KMS-11 (cell line): ENCODE measurements at regions not wholly inside any gene's neighbourhood (a gene's known extent, or its start where the extent isn't known, plus 50 kb on each side); places are given as distances from the start of the nearest gene placed in this dataset.
A peak's percentile ranks its signal among the peaks of the same experiment; 100 is the strongest.

ENCODE experiments used
- H2AFZ ChIP-seq: fragments of 200-600 bp; sonication (generic); 2 replicates; pipeline ENCODE4 v1.6.1; 2016; ENCODE audit warnings: antibody characterized with exemption, mixed run types, low read depth
- H3K27ac ChIP-seq: fragments of 200-600 bp; sonication (generic); 2 replicates; pipeline ENCODE4 v1.6.1; 2016; ENCODE audit warnings: mild to moderate bottlenecking, mixed run types
- H3K27me3 ChIP-seq: fragments of 200-600 bp; sonication (generic); 2 replicates; pipeline ENCODE4 v1.6.1; 2017; ENCODE audit warnings: mild to moderate bottlenecking, low read depth, mixed run types, moderate library complexity; ENCODE audit not compliant: insufficient read depth
- H3K36me3 ChIP-seq: fragments of 200-600 bp; sonication (generic); 2 replicates; pipeline ENCODE4 v1.6.1; 2017; ENCODE audit warnings: mild to moderate bottlenecking, mixed run types; ENCODE audit not compliant: insufficient read depth
- H3K4me1 ChIP-seq: fragments of 200-600 bp; sonication (generic); 2 replicates; pipeline ENCODE4 v1.6.1; 2016; ENCODE audit warnings: mild to moderate bottlenecking, low read depth, mixed run types; ENCODE audit not compliant: poor library complexity, severe bottlenecking
- H3K4me2 ChIP-seq: fragments of 200-600 bp; sonication (generic); 2 replicates; pipeline ENCODE4 v1.7.0; 2016; ENCODE audit warnings: mild to moderate bottlenecking, mixed run types
- H3K4me3 ChIP-seq: fragments of 200-600 bp; sonication (generic); IDR thresholded peaks from 2 replicates; pipeline ENCODE4 v1.6.1; 2017; ENCODE audit warnings: low read depth, low read length, mixed read lengths; ENCODE audit not compliant: insufficient read depth
- H3K79me2 ChIP-seq: fragments of 200-600 bp; sonication (generic); 2 replicates; pipeline ENCODE4 v1.6.1; 2016; ENCODE audit warnings: low read depth, mixed run types; ENCODE audit not compliant: insufficient read depth
- H3K9ac ChIP-seq: fragments of 200-600 bp; sonication (generic); 2 replicates; pipeline ENCODE4 v1.6.1; 2016; ENCODE audit warnings: mild to moderate bottlenecking, mixed run types
- H4K20me1 ChIP-seq: fragments of 200-600 bp; sonication (generic); 2 replicates; pipeline ENCODE4 v1.6.1; 2016; ENCODE audit warnings: mild to moderate bottlenecking, mixed run types; ENCODE audit not compliant: insufficient read depth
- CTCF ChIP-seq: fragments of 200-600 bp; sonication (generic); conservative IDR thresholded peaks from 2 replicates; pipeline ENCODE4 v1.6.1; 2017; ENCODE audit warnings: low read depth, mild to moderate bottlenecking, antibody characterized with exemption, low read length, moderate library complexity, mixed read lengths

- H3K4me2 ChIP-seq, result peak overlapping the region; percentile 36; the same call in 1 of the 2 replicates
- peaks cover 22% of the 10 kb centered on the region for H3K4me1 ChIP-seq
- peak overlapping the region; percentile 27; the same call in 1 of the 2 replicates for H3K27ac ChIP-seq
- no peaks in the 10 kb centered on the region for H3K36me3 ChIP-seq
- TF ChIP-seq CTCF, result no peak
- no peaks in the 10 kb centered on the region for H3K27me3 ChIP-seq
- H2AFZ ChIP-seq, result no peak overlapping the region
- no peak overlapping the region for H3K4me3 ChIP-seq
- no peaks in the 10 kb centered on the region for H4K20me1 ChIP-seq
- no peak overlapping the region for H3K9ac ChIP-seq
- no peaks in the 10 kb centered on the region for H3K79me2 ChIP-seq
Measured at GRCh38 chr1:81128079-81128478, 672.7 kb upstream of the ADGRL2 start.

- Histone ChIP-seq H4K20me1 (no peaks in the 10 kb centered on the region), H3K27ac (no peak overlapping the region), H3K4me2 (no peak overlapping the region; the same call in 1 of the 2 replicates)
Measured at GRCh38 chr1:81126989-81127581, 673.6 kb upstream of the ADGRL2 start.

GRCh38 chr1:81125672-81126071 is 675.1 kb upstream of the ADGRL2 start:
- peaks cover 22% of the 10 kb centered on the region for H3K4me1 ChIP-seq
- H3K27me3 ChIP-seq, result no peaks in the 10 kb centered on the region
- no peak overlapping the region for H3K9ac ChIP-seq
- H3K4me3 ChIP-seq, result no peak overlapping the region
- no peak overlapping the region for H2AFZ ChIP-seq
- no peaks in the 10 kb centered on the region for H4K20me1 ChIP-seq
- no peaks in the 10 kb centered on the region for H3K36me3 ChIP-seq
- no peak for TF ChIP-seq CTCF
- H3K79me2 ChIP-seq, result no peaks in the 10 kb centered on the region
- no peak overlapping the region for H3K4me2 ChIP-seq
- H3K27ac ChIP-seq, result no peak overlapping the region

More at GRCh38 chr1:81126989-81127581, 673.6 kb upstream of the ADGRL2 start:
- peaks cover 22% of the 10 kb centered on the region for H3K4me1 ChIP-seq
- no peaks in the 10 kb centered on the region for H3K36me3 ChIP-seq
- no peak for TF ChIP-seq CTCF
- no peaks in the 10 kb centered on the region for H3K27me3 ChIP-seq
- H3K4me3 ChIP-seq, result no peak overlapping the region
- no peak overlapping the region for H3K9ac ChIP-seq
- no peaks in the 10 kb centered on the region for H3K79me2 ChIP-seq
- no peak overlapping the region for H2AFZ ChIP-seq

DNA sequence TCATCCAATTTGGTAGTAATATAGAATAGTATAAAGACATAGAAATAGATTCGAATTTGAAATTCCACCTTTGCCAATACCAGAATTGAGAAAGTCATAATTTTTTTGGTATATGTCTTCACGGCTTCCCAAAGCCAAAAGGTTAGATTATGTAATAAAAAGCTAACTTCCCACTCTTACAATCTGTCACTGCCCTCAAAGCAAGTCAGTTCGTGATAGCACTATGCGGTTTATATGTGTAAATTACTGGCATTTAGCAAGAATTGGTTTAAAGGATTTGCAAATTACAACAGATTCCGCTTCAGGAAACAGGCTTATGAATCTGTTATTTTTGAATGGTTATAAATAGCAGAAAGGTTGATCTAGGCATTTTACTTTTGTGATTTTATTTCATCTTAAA is 679.4 kb upstream of the ADGRL2 start:
- no peaks in the 10 kb centered on the region for H4K20me1 ChIP-seq
- no peaks in the 10 kb centered on the region for H3K36me3 ChIP-seq
- TF ChIP-seq CTCF, result no peak
- H3K27me3 ChIP-seq, result no peaks in the 10 kb centered on the region
- no peak overlapping the region for H3K27ac ChIP-seq
- H3K4me3 ChIP-seq, result no peak overlapping the region
- no peaks in the 10 kb centered on the region for H3K4me1 ChIP-seq
- no peak overlapping the region for H3K9ac ChIP-seq
- no peaks in the 10 kb centered on the region for H3K79me2 ChIP-seq
- no peak overlapping the region for H3K4me2 ChIP-seq
- no peak overlapping the region for H2AFZ ChIP-seq
